ENCODE measurements at regions not wholly inside any gene's neighbourhood (a gene's known extent, or its start where the extent isn't known, plus 50 kb on each side); places are given as distances from the start of the nearest gene placed in this dataset.

GRCh38 chr7:106417273-106417902, 132.6 kb upstream of the NAMPT start:
- H3K4me3 ChIP-seq (ENCODE audit: control insufficient read depth in 2 of 3, extremely low read depth in 1 of 3, insufficient read depth in 2 of 3, low read depth in 1 of 3, low read length in 3 of 3), result no peak overlapping the region
- DNase-seq (ENCODE audit: low read depth, low spot score) (no peak), FAIRE-seq (peak; percentile 70)
- H4K20me1 ChIP-seq (ENCODE audit: control insufficient read depth, extremely low read depth, insufficient read depth, low read length), result no peaks in the 10 kb centered on the region
- no peaks in the 10 kb centered on the region for H3K79me2 ChIP-seq (ENCODE audit: control insufficient read depth, insufficient read depth, low read length)
- peak overlapping the region; percentile 30 for H3K4me2 ChIP-seq (ENCODE audit: control insufficient read depth, extremely low read depth, insufficient read depth, low read depth, low read length)
- no peak overlapping the region for H3K9ac ChIP-seq (ENCODE audit: control insufficient read depth, extremely low read depth, insufficient read depth, low read length)
- no peaks in the 10 kb centered on the region for H3K9me1 ChIP-seq (ENCODE audit: control insufficient read depth, extremely low read depth, insufficient read depth, low read length)
- dilution Hi-C loops (cut with MboI; ENCODE audit: extremely low pct_ligation_motif_present, low sequenced_read_pairs), result no loop called here
- peaks cover 40% of the 10 kb centered on the region for H3K4me1 ChIP-seq (ENCODE audit: control insufficient read depth, extremely low read depth, insufficient read depth, low read length)
- no peak overlapping the region for H3K27ac ChIP-seq (ENCODE audit: control insufficient read depth, insufficient read depth, low read length)
- no peaks in the 10 kb centered on the region for H3K27me3 ChIP-seq (ENCODE audit: control insufficient read depth, extremely low read depth, insufficient read depth, low read length)
- H3K36me3 ChIP-seq (ENCODE audit: control insufficient read depth in 2 of 2, extremely low read depth in 1 of 2, insufficient read depth in 2 of 2, low read length in 2 of 2), result no peaks in the 10 kb centered on the region
- no peak overlapping the region for H2AFZ ChIP-seq (ENCODE audit: control insufficient read depth, low read length)
- no peak for TF ChIP-seq EZH2 (IDR thresholded peaks at IDR 0.05; ENCODE audit: low read length)
- no peak for TF ChIP-seq CTCF (optimal IDR thresholded peaks at IDR 0.05 in 1 of 3, IDR thresholded peaks at IDR 0.05 in 1 of 3, conservative IDR thresholded peaks at IDR 0.05 in 1 of 3; ENCODE audit: extremely low read depth in 1 of 3, insufficient read depth in 2 of 3, low read length in 3 of 3)
- no peaks in the 10 kb centered on the region for H3K9me3 ChIP-seq (ENCODE audit: control insufficient read depth, low read depth, low read length)

- no peaks in the 10 kb centered on the region for H3K79me2 ChIP-seq (ENCODE audit: control insufficient read depth, insufficient read depth, low read length)
- FAIRE-seq (no peak), DNase-seq (ENCODE audit: low read depth, low spot score) (no peak)
- no peak overlapping the region for H2AFZ ChIP-seq (ENCODE audit: control insufficient read depth, low read length)
- no peak overlapping the region for H3K4me3 ChIP-seq (ENCODE audit: control insufficient read depth in 2 of 3, extremely low read depth in 1 of 3, insufficient read depth in 2 of 3, low read depth in 1 of 3, low read length in 3 of 3)
- H3K9me3 ChIP-seq (ENCODE audit: control insufficient read depth, low read depth, low read length), result no peaks in the 10 kb centered on the region
- no peak overlapping the region for H3K4me2 ChIP-seq (ENCODE audit: control insufficient read depth, extremely low read depth, insufficient read depth, low read depth, low read length)
- no peaks in the 10 kb centered on the region for H3K36me3 ChIP-seq (ENCODE audit: control insufficient read depth in 2 of 2, extremely low read depth in 1 of 2, insufficient read depth in 2 of 2, low read length in 2 of 2)
- H4K20me1 ChIP-seq (ENCODE audit: control insufficient read depth, extremely low read depth, insufficient read depth, low read length), result no peaks in the 10 kb centered on the region
- no peak overlapping the region for H3K27ac ChIP-seq (ENCODE audit: control insufficient read depth, insufficient read depth, low read length)
- H3K9ac ChIP-seq (ENCODE audit: control insufficient read depth, extremely low read depth, insufficient read depth, low read length), result no peak overlapping the region
- no peaks in the 10 kb centered on the region for H3K27me3 ChIP-seq (ENCODE audit: control insufficient read depth, extremely low read depth, insufficient read depth, low read length)
- dilution Hi-C loops (cut with MboI; ENCODE audit: extremely low pct_ligation_motif_present, low sequenced_read_pairs), result no loop called here
- no peaks in the 10 kb centered on the region for H3K9me1 ChIP-seq (ENCODE audit: control insufficient read depth, extremely low read depth, insufficient read depth, low read length)
- H3K4me1 ChIP-seq (ENCODE audit: control insufficient read depth, extremely low read depth, insufficient read depth, low read length), result peaks cover 36% of the 10 kb centered on the region
- TF ChIP-seq CTCF (optimal IDR thresholded peaks at IDR 0.05 in 1 of 3, IDR thresholded peaks at IDR 0.05 in 1 of 3, conservative IDR thresholded peaks at IDR 0.05 in 1 of 3; ENCODE audit: extremely low read depth in 1 of 3, insufficient read depth in 2 of 3, low read length in 3 of 3) (no peak), EZH2 (IDR thresholded peaks at IDR 0.05; ENCODE audit: low read length) (no peak)
These were observed 131.6 kb upstream of the NAMPT start for GRCh38 chr7:106416430-106416829.
